Endothelial cell of umbilical vein (primary cell): ENCODE measurements at regions not wholly inside any gene's neighbourhood (a gene's known extent, or its start where the extent isn't known, plus 50 kb on each side); places are given as distances from the start of the nearest gene placed in this dataset.

Experiments used
- EZH2 ChIP-seq: IDR thresholded peaks from 2 replicates; pipeline ENCODE4 v1.6.1; 2012; ENCODE audit warnings: borderline replicate concordance, low read depth, mild to moderate bottlenecking, moderate library complexity, low read length, inconsistent platforms; ENCODE audit not compliant: severe bottlenecking
- GATA2 ChIP-seq: IDR thresholded peaks from 2 replicates; pipeline ENCODE4 v1.7.0; 2011; ENCODE audit warnings: low read depth, mild to moderate bottlenecking, moderate library complexity, mixed read lengths, low read length; ENCODE audit not compliant: insufficient read length, insufficient read depth
- MYC ChIP-seq: IDR thresholded peaks from one replicate; pipeline ENCODE4 v1.6.1; 2011; ENCODE audit warnings: mild to moderate bottlenecking, low read depth, low read length
- POLR2A ChIP-seq: IDR thresholded peaks from 2 replicates; pipeline ENCODE4 v1.6.1; 2012; ENCODE audit warnings: low read depth, mild to moderate bottlenecking, control low read depth, low read length
- POLR2AphosphoS5 ChIP-seq: IDR thresholded peaks from 2 replicates; pipeline ENCODE4 v1.6.1; 2012; ENCODE audit warnings: low read depth, mild to moderate bottlenecking, control low read depth, low read length, moderate library complexity; ENCODE audit not compliant: insufficient read depth
- TF ChIP-seq, protein P1 (sequence below), 2 donors: IDR thresholded peaks; 1 replicate in 1 of 2; 2 replicates in 1 of 2; pipeline ENCODE4 v1.5.1; 2011; ENCODE audit warnings: low read length in 2 of 2, mild to moderate bottlenecking in 2 of 2, moderate library complexity in 2 of 2, control low read depth in 1 of 2, inconsistent platforms in 1 of 2, low read depth in 1 of 2; ENCODE audit not compliant: insufficient read depth in 1 of 2; ENCODE audit errors: extremely low read depth in 1 of 2
- TF ChIP-seq, protein P2 (sequence below): IDR thresholded peaks from 2 replicates; pipeline ENCODE4 v1.6.1; 2011; ENCODE audit not compliant: insufficient read depth, insufficient read length

DNA sequence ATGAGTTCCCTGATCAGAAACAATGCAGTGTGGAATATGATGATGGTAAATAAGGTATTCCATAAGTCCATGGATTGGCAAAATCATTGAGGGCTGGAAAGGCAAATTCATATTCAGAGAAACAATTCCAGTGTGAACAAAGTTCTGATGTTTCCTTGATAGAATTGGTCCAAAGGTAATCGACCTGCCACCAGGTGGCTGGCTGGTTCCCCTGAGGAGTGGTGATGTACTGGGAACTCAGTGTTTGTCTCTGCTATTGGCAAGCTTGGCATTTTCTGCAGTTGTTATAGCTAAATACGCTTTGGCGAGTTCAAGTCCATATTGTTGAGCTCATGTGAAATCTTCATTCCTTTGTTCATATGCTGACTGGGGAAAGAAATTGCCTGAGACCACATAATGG is 165.5 kb upstream of the PTGFR start:
- TF ChIP-seq, protein P1, sequence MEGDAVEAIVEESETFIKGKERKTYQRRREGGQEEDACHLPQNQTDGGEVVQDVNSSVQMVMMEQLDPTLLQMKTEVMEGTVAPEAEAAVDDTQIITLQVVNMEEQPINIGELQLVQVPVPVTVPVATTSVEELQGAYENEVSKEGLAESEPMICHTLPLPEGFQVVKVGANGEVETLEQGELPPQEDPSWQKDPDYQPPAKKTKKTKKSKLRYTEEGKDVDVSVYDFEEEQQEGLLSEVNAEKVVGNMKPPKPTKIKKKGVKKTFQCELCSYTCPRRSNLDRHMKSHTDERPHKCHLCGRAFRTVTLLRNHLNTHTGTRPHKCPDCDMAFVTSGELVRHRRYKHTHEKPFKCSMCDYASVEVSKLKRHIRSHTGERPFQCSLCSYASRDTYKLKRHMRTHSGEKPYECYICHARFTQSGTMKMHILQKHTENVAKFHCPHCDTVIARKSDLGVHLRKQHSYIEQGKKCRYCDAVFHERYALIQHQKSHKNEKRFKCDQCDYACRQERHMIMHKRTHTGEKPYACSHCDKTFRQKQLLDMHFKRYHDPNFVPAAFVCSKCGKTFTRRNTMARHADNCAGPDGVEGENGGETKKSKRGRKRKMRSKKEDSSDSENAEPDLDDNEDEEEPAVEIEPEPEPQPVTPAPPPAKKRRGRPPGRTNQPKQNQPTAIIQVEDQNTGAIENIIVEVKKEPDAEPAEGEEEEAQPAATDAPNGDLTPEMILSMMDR (IDR thresholded peaks at IDR 0.05; ENCODE audit: extremely low read depth in 1 of 2, insufficient read depth in 1 of 2, low read depth in 1 of 2, low read length in 2 of 2), result no peak
- TF ChIP-seq POLR2A (no peak), GATA2 (no peak), POLR2AphosphoS5 (no peak), EZH2 (no peak), MYC (no peak)
- TF ChIP-seq, protein P2, sequence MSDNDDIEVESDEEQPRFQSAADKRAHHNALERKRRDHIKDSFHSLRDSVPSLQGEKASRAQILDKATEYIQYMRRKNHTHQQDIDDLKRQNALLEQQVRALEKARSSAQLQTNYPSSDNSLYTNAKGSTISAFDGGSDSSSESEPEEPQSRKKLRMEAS, result no peak
